Upper lobe of left lung (tissue), 6 donors: ENCODE measurements at regions not wholly inside any gene's neighbourhood (a gene's known extent, or its start where the extent isn't known, plus 50 kb on each side); places are given as distances from the start of the nearest gene placed in this dataset.

Experiments
- ATAC-seq, 2 donors: fragments of 200-7000 bp; cut with Tn5 transposase; one replicate each; pipeline ENCODE4 v1.9.1; 2022; ENCODE audit warnings: mild to moderate bottlenecking in 2 of 2, moderate library complexity in 2 of 2; ENCODE audit not compliant: low FRiP score in 2 of 2
- DNase-seq, 2 donors: peaks; one replicate each; pipeline ENCODE4 v3.0.0-alpha.2; 2019 to 2020
- H3K27ac ChIP-seq, 4 donors: fragments of 200-600 bp; sonication (generic); one replicate each; pipeline ENCODE4 v1.5.1; 2016 to 2019
- H3K27me3 ChIP-seq, 4 donors: fragments of 200-600 bp; sonication (generic); one replicate each; pipeline ENCODE4 v1.5.1; 2017 to 2019
- H3K36me3 ChIP-seq, 4 donors: fragments of 200-600 bp; sonication (generic); one replicate each; pipeline ENCODE4 v1.5.1; 2016 to 2019
- H3K4me1 ChIP-seq, 4 donors: fragments of 200-600 bp; sonication (generic); one replicate each; pipeline ENCODE4 v1.5.1; 2018 to 2019
- H3K4me3 ChIP-seq, 4 donors: fragments of 200-600 bp; sonication (generic); one replicate each; pipeline ENCODE4 v1.5.1; 2017 to 2019; ENCODE audit warnings: mild to moderate bottlenecking in 2 of 4, moderate library complexity in 1 of 4
- H3K9me3 ChIP-seq, 4 donors: fragments of 200-600 bp; sonication (generic); one replicate each; pipeline ENCODE4 v1.5.1; 2018 to 2019
- EP300 ChIP-seq, 4 donors: sonication (generic); formaldehyde crosslinking; IDR thresholded peaks; one replicate each; pipeline ENCODE4 v1.5.1; 2017; ENCODE audit warnings: antibody characterized with exemption in 4 of 4, control low read depth in 2 of 4
- POLR2A ChIP-seq, 4 donors: fragments of 450-650 bp; IDR thresholded peaks; one replicate each; pipeline ENCODE4 v1.5.1; 2016 to 2017; ENCODE audit warnings: antibody characterized with exemption in 4 of 4, mild to moderate bottlenecking in 2 of 4
- POLR2AphosphoS5 ChIP-seq, 2 donors: sonication (generic); formaldehyde crosslinking; IDR thresholded peaks; one replicate each; pipeline ENCODE4 v1.5.1; 2017; ENCODE audit warnings: antibody characterized with exemption in 2 of 2
- WGBS, 2 donors: methylation state at CpG; one replicate each; pipeline ENCODE4 v1.1.5; 2017 to 2018; 5-methylcytosine and 5-hydroxymethylcytosine counted together
- TF ChIP-seq, protein P1 (sequence below), 6 experiments: fragments of 450-650 bp in 4 of 6; fragments of 200-600 bp in 2 of 6; sonication (generic) in 2 of 6; IDR thresholded peaks; one replicate each; pipeline ENCODE4 v1.5.1; 2016 to 2019; ENCODE audit warnings: antibody characterized with exemption in 6 of 6
- donor health status: DM: no; HTN: no; CAD: no; lungs with moderate emphysema.
- donor health status: DM: no; HTN: yes; CAD: no; lungs with severe emphysema.

DNA sequence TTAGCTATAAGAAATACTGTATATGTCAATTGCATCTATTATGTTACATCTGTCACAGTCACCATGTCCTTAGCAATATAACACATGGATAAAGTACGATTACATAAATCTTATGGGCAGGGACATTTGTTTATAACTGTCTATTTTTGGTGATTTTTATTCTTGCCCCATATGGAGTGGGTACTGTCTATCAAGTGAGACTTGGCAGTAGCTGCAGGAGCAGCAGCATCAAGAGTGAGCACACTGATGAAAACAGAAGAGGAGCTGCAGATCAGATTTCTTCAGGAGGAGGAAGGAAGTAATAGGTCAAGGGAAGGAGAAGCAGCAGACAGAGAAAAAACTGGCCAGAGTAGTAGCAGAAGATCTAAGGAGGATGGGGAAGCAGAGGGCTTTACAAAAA, 516.7 kb downstream of the C6orf118 start:
- no peaks in the 10 kb centered on the region for H3K27me3 ChIP-seq
- H3K4me1 ChIP-seq = no peaks in the 10 kb centered on the region
- no peaks in the 10 kb centered on the region for H3K36me3 ChIP-seq
- ATAC-seq = no peak
- H3K9me3 ChIP-seq = no peaks in the 10 kb centered on the region
- DNase-seq = no peak
- no peak for TF ChIP-seq POLR2A (IDR thresholded peaks at IDR 0.05)
- TF ChIP-seq POLR2AphosphoS5 (IDR thresholded peaks at IDR 0.05) = no peak
- TF ChIP-seq, protein P1, sequence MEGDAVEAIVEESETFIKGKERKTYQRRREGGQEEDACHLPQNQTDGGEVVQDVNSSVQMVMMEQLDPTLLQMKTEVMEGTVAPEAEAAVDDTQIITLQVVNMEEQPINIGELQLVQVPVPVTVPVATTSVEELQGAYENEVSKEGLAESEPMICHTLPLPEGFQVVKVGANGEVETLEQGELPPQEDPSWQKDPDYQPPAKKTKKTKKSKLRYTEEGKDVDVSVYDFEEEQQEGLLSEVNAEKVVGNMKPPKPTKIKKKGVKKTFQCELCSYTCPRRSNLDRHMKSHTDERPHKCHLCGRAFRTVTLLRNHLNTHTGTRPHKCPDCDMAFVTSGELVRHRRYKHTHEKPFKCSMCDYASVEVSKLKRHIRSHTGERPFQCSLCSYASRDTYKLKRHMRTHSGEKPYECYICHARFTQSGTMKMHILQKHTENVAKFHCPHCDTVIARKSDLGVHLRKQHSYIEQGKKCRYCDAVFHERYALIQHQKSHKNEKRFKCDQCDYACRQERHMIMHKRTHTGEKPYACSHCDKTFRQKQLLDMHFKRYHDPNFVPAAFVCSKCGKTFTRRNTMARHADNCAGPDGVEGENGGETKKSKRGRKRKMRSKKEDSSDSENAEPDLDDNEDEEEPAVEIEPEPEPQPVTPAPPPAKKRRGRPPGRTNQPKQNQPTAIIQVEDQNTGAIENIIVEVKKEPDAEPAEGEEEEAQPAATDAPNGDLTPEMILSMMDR (IDR thresholded peaks at IDR 0.05) = no peak
- TF ChIP-seq EP300 (IDR thresholded peaks at IDR 0.05) = no peak
- H3K27ac ChIP-seq = no peak overlapping the region
- H3K4me3 ChIP-seq = no peak overlapping the region
- WGBS, 2 donors = 47 to 52% methylated on average over 1 of the region's 1 CpG

DNA sequence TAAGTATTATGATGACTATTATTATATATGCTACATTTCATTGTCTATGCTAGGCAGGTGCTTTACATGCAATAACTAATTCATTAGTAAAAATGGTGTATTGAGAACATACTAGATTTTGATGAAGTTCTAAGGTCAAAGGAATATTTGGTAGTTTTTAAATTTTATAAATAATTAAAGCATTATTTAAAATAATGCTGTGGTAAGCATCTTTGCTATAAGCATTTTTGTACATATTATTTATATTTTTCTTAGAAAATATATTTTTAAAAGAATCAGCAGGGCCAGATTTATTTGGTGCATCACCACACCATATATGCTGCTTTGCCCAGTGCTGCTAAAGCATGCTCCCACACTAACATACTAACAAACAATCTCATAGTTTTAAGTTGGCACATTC, 517.9 kb downstream of the C6orf118 start:
- no peak for DNase-seq
- H3K4me1 ChIP-seq = no peaks in the 10 kb centered on the region
- TF ChIP-seq POLR2A (IDR thresholded peaks at IDR 0.05) (no peak), EP300 (IDR thresholded peaks at IDR 0.05) (no peak), POLR2AphosphoS5 (IDR thresholded peaks at IDR 0.05) (no peak)
- TF ChIP-seq, protein P1 (IDR thresholded peaks at IDR 0.05) = no peak
- ATAC-seq = no peak
- no peaks in the 10 kb centered on the region for H3K36me3 ChIP-seq
- H3K27ac ChIP-seq = no peak overlapping the region
- no peaks in the 10 kb centered on the region for H3K9me3 ChIP-seq
- H3K27me3 ChIP-seq = no peaks in the 10 kb centered on the region
- no peak overlapping the region for H3K4me3 ChIP-seq

DNA sequence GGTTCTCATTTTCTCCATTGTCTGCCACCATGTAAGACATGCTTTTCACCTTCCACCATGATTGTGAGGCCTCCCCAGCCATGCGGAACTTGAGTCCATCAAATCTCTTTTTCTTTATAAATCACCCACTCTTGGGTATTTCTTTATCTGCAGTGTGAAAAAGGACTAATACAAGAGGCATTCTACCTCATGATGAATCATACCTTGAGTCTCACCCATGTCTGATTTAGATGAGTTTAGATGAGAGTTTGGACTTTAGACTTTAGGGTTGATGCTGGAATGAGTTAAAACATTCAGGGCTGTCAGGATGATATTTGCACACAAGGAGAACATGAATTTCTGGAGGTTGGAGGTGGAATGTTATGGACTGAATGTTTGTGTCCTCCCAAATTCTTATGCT, 545.6 kb downstream of the C6orf118 start:
- H3K4me1 ChIP-seq = no peaks in the 10 kb centered on the region
- DNase-seq (no peak), ATAC-seq (no peak)
- TF ChIP-seq, protein P1 (IDR thresholded peaks at IDR 0.05) = no peak
- TF ChIP-seq EP300 (IDR thresholded peaks at IDR 0.05) (no peak), POLR2AphosphoS5 (IDR thresholded peaks at IDR 0.05) (no peak), POLR2A (IDR thresholded peaks at IDR 0.05) (no peak)
- H3K36me3 ChIP-seq = no peaks in the 10 kb centered on the region
- 96% methylated on average over 1 of the region's 1 CpG for WGBS, 2 donors
- no peaks in the 10 kb centered on the region for H3K27me3 ChIP-seq
- peaks cover 0 to 8% (median 0%) of the 10 kb centered on the region in 4 donors for H3K9me3 ChIP-seq
- no peak overlapping the region for H3K27ac ChIP-seq
- no peak overlapping the region for H3K4me3 ChIP-seq

DNA sequence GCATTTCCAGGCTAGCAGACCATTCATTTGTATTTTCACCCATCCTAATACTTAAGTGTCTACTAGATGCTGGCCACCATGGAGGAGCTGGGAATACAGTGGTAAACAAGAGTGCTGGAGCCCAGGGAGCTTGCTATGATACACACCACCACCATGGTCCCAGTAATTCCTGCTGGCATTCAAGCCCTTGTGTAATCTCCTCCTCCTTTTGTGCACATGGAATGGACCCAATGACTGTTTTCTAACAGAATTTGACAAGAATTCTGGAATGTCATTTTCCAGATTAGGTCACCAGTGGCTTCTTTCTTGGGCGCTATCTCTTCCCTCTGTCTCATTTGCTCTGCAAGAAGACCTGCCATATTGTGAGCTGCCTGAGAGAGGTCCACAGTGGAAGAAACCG, 552.0 kb downstream of the C6orf118 start:
- H3K4me3 ChIP-seq = no peak overlapping the region
- DNase-seq = no peak
- no peaks in the 10 kb centered on the region for H3K4me1 ChIP-seq
- H3K27ac ChIP-seq = no peak overlapping the region
- no peak for TF ChIP-seq POLR2A (IDR thresholded peaks at IDR 0.05)
- TF ChIP-seq EP300 (IDR thresholded peaks at IDR 0.05) = no peak
- no peak for TF ChIP-seq POLR2AphosphoS5 (IDR thresholded peaks at IDR 0.05)
- TF ChIP-seq, protein P1 (IDR thresholded peaks at IDR 0.05) = no peak
- H3K36me3 ChIP-seq = no peaks in the 10 kb centered on the region
- ATAC-seq = no peak
- 89 to 92% methylated on average over 2 of the region's 2 CpGs for whole genome bisulfite sequencing, 2 donors
- no peaks in the 10 kb centered on the region for H3K27me3 ChIP-seq
- no peaks in the 10 kb centered on the region for H3K9me3 ChIP-seq

DNA sequence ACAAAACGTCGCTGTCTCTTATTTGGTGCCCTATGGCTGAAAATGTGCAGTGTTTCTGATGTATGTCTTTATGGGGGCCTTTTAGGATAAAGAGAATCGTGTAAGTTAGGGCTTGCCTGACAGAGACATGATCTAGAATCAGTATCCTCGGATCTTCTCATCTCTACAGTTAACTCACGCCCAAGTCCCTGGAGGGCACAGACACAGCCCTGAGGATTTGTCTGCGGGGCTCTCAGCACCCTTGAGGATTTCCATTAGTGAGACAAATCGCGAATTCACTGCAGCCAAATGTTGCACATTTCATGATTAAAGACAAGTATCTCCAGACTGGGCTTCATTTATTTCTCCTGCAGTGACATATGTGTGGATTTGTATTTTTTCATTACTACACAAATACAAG, 552.7 kb downstream of the C6orf118 start:
- no peak for DNase-seq
- Histone ChIP-seq H3K36me3 (no peaks in the 10 kb centered on the region), H3K4me1 (no peaks in the 10 kb centered on the region), H3K9me3 (no peaks in the 10 kb centered on the region), H3K4me3 (no peak overlapping the region), H3K27me3 (no peaks in the 10 kb centered on the region), H3K27ac (no peak overlapping the region)
- ATAC-seq = no peak
- 73 to 78% methylated on average over 8 of the region's 8 CpGs for WGBS, 2 donors
- TF ChIP-seq EP300 (IDR thresholded peaks at IDR 0.05) (no peak), POLR2A (IDR thresholded peaks at IDR 0.05) (no peak), POLR2AphosphoS5 (IDR thresholded peaks at IDR 0.05) (no peak)
- TF ChIP-seq, protein P1 (IDR thresholded peaks at IDR 0.05) = no peak
